ENCODE measurements at regions not wholly inside any gene's neighbourhood (a gene's known extent, or its start where the extent isn't known, plus 50 kb on each side); places are given as distances from the start of the nearest gene placed in this dataset.

GRCh38 chrX:96563646-96564045 lies 121.0 kb upstream of the DIAPH2 start:
- TF ChIP-seq CTCF (IDR thresholded peaks at IDR 0.05) (no peak), ZFX (IDR thresholded peaks at IDR 0.05; ENCODE audit: borderline replicate concordance) (no peak)

Data from 22Rv1 (cell line).